Parathyroid adenoma (tissue), 2 donors: ENCODE measurements at regions not wholly inside any gene's neighbourhood (a gene's known extent, or its start where the extent isn't known, plus 50 kb on each side); places are given as distances from the start of the nearest gene placed in this dataset.

Source experiments
- H2AFZ ChIP-seq: fragments of 300-600 bp; sonication (generic); one replicate; pipeline ENCODE4 v1.7.0; 2017; ENCODE audit warnings: antibody characterized with exemption, mild to moderate bottlenecking
- H3K27ac ChIP-seq: fragments of 300-600 bp; sonication (generic); one replicate; pipeline ENCODE4 v1.7.0; 2017
- H3K27me3 ChIP-seq: fragments of 300-600 bp; sonication (generic); one replicate; pipeline ENCODE4 v1.7.0; 2017; ENCODE audit warnings: low read length; ENCODE audit not compliant: control insufficient read depth, insufficient read depth
- H3K36me3 ChIP-seq: fragments of 300-600 bp; sonication (generic); one replicate; pipeline ENCODE4 v1.7.0; 2017; ENCODE audit warnings: low read length; ENCODE audit not compliant: control insufficient read depth, insufficient read depth
- H3K4me1 ChIP-seq: fragments of 300-600 bp; sonication (generic); one replicate; pipeline ENCODE4 v1.7.0; 2017; ENCODE audit warnings: control low read depth
- H3K4me2 ChIP-seq: fragments of 300-600 bp; sonication (generic); one replicate; pipeline ENCODE4 v1.7.0; 2017; ENCODE audit warnings: low read length
- H3K4me3 ChIP-seq: fragments of 300-600 bp; sonication (generic); one replicate; pipeline ENCODE4 v1.7.0; 2017; ENCODE audit warnings: low read depth, low read length
- H3K79me2 ChIP-seq: fragments of 300-600 bp; sonication (generic); one replicate; pipeline ENCODE4 v1.7.0; 2017; ENCODE audit warnings: control low read depth
- H3K9ac ChIP-seq: fragments of 300-600 bp; sonication (generic); one replicate; pipeline ENCODE4 v1.7.0; 2017; ENCODE audit warnings: mild to moderate bottlenecking
- H3K9me3 ChIP-seq: fragments of 300-600 bp; sonication (generic); one replicate; pipeline ENCODE4 v1.7.0; 2017; ENCODE audit warnings: low read length; ENCODE audit not compliant: control insufficient read depth
- TF ChIP-seq, protein P1 (sequence below): fragments of 300-600 bp; sonication (generic); IDR thresholded peaks from one replicate; pipeline ENCODE4 v1.7.0; 2017; ENCODE audit warnings: antibody characterized with exemption, mild to moderate bottlenecking
- donor health status: primary hyperparathyroidism.

DNA sequence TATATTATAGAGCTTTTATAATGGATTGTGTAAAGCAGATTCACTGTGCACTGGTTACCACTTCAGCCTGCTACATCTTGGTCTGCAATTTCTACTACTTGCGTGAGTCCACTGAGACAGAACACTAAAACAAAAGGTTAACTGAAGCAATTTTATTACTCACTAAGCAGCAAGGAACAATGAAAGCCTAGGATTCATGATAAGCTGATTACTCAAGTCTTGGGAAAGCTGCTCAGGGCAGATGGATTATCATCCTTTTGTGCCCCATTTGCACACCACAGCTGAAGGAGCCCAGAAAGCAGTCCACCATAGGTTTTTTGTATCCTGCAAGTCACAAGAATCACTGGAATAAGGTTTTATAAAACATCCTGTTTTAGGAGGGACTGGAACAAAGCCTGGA, 1215.2 kb upstream of the TMEFF2 start:
- TF ChIP-seq, protein P1, sequence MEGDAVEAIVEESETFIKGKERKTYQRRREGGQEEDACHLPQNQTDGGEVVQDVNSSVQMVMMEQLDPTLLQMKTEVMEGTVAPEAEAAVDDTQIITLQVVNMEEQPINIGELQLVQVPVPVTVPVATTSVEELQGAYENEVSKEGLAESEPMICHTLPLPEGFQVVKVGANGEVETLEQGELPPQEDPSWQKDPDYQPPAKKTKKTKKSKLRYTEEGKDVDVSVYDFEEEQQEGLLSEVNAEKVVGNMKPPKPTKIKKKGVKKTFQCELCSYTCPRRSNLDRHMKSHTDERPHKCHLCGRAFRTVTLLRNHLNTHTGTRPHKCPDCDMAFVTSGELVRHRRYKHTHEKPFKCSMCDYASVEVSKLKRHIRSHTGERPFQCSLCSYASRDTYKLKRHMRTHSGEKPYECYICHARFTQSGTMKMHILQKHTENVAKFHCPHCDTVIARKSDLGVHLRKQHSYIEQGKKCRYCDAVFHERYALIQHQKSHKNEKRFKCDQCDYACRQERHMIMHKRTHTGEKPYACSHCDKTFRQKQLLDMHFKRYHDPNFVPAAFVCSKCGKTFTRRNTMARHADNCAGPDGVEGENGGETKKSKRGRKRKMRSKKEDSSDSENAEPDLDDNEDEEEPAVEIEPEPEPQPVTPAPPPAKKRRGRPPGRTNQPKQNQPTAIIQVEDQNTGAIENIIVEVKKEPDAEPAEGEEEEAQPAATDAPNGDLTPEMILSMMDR: no peak
- Histone ChIP-seq H3K4me3 (no peak overlapping the region), H3K9me3 (peaks cover 3% of the 10 kb centered on the region), H3K9ac (no peak overlapping the region), H2AFZ (no peak overlapping the region), H3K36me3 (no peaks in the 10 kb centered on the region), H3K27ac (no peak overlapping the region), H3K27me3 (no peaks in the 10 kb centered on the region), H3K4me2 (no peak overlapping the region), H3K4me1 (no peaks in the 10 kb centered on the region), H3K79me2 (no peaks in the 10 kb centered on the region)

GRCh38 chr2:193382583-193382982, 1187.8 kb upstream of the TMEFF2 start:
- Histone ChIP-seq H3K4me1 (no peaks in the 10 kb centered on the region), H3K27ac (no peak overlapping the region)

DNA sequence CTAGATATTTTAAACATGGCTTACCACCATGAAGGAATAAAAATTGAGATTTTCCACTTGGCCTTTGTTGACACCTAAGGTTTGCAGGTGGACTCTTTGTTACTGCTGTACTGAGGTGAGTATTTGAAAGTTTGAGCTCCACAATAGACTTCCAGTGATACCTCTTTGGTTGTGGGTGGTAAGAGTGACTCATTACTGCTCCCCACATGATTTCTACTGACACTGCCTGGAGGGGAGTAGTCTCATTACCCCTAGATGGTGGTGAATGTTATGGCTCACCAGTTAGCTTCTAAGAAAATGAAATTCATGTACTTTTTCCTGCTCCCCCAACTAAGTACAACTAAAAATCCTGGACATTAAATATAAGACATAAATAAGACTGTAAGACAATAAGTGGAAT, 1183.1 kb upstream of the TMEFF2 start:
- TF ChIP-seq, protein P1: no peak
- Histone ChIP-seq H3K9ac (no peak overlapping the region), H3K27me3 (no peaks in the 10 kb centered on the region), H3K36me3 (no peaks in the 10 kb centered on the region), H3K79me2 (no peaks in the 10 kb centered on the region), H3K9me3 (no peaks in the 10 kb centered on the region), H3K4me1 (no peaks in the 10 kb centered on the region), H2AFZ (no peak overlapping the region), H3K27ac (no peak overlapping the region), H3K4me3 (no peak overlapping the region), H3K4me2 (no peak overlapping the region)

More at GRCh38 chr2:193382583-193382982, 1187.8 kb upstream of the TMEFF2 start:
- no peaks in the 10 kb centered on the region for H3K36me3 ChIP-seq
- H3K79me2 ChIP-seq: no peaks in the 10 kb centered on the region
- H2AFZ ChIP-seq: no peak overlapping the region
- TF ChIP-seq, protein P1: no peak
- H3K9me3 ChIP-seq: no peaks in the 10 kb centered on the region
- no peak overlapping the region for H3K9ac ChIP-seq
- no peak overlapping the region for H3K4me2 ChIP-seq
- H3K4me3 ChIP-seq: no peak overlapping the region
- no peaks in the 10 kb centered on the region for H3K27me3 ChIP-seq

DNA sequence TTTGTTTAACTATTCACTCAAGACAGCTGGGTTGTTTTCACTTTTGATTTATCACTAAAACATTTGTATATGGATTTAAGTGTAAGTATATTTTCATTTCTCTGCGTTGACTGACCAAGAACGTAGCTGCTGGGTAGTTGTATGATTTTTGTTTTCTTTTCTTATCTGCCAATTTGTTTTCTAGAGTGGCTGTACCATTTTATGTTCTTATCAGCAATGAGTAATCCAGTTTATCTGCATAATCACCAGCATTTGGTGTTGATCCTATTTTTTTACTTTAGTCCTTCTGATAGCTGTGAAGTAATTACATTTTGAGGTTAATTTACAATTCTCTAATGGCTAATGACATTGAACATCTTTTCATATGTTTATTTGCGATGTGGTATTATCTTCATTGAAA, 1178.4 kb upstream of the TMEFF2 start:
- no peak overlapping the region for H3K9ac ChIP-seq
- H3K36me3 ChIP-seq: no peaks in the 10 kb centered on the region
- H3K4me2 ChIP-seq: no peak overlapping the region
- H3K4me1 ChIP-seq: no peaks in the 10 kb centered on the region
- H3K4me3 ChIP-seq: no peak overlapping the region
- H3K27ac ChIP-seq: no peak overlapping the region
- no peaks in the 10 kb centered on the region for H3K9me3 ChIP-seq
- H3K27me3 ChIP-seq: no peaks in the 10 kb centered on the region
- no peak overlapping the region for H2AFZ ChIP-seq
- no peaks in the 10 kb centered on the region for H3K79me2 ChIP-seq
- TF ChIP-seq, protein P1: no peak

DNA sequence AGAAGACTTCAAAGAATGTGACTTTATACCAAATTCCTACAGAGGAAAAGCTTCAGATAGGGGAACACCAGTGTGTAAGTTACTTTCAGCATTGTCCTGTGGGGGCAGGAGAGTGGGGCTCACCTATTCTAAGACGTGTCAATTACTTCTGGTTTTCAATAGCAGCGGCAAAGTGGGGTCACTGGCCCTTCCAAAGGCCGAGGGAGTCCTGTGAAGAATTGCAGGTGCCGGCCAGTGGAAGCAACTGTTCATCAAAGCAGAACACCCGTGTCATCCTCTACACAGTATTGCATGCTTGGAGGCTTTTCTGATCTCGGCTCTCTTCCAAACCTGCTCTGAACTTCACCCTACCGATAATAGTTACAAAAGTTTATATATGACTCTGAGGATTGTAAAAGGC, 1176.5 kb upstream of the TMEFF2 start:
- Histone ChIP-seq H3K27ac (no peak overlapping the region), H3K9me3 (no peaks in the 10 kb centered on the region), H3K4me1 (no peaks in the 10 kb centered on the region), H2AFZ (no peak overlapping the region), H3K4me2 (no peak overlapping the region), H3K9ac (no peak overlapping the region), H3K36me3 (no peaks in the 10 kb centered on the region), H3K27me3 (no peaks in the 10 kb centered on the region), H3K4me3 (no peak overlapping the region), H3K79me2 (no peaks in the 10 kb centered on the region)
- TF ChIP-seq, protein P1: no peak
